Natural killer cell treated with Interleukin-12 subunit alpha and Interleukin-12 subunit beta and Interleukin-15 and Interleukin-18, amount 100 ng/mL, for 72 hours (primary cell): ENCODE measurements at regions not wholly inside any gene's neighbourhood (a gene's known extent, or its start where the extent isn't known, plus 50 kb on each side); places are given as distances from the start of the nearest gene placed in this dataset.

Experiments
- ATAC-seq, 2 donors: fragments of 150-1000 bp; cut with Tn5 transposase in 1 of 2; sonication (Bioruptor Pico), chemical (Tn5 transposase) in 1 of 2; 2 replicates each; pipeline ENCODE4 v1.10.0; 2021
- DNase-seq: peaks from one replicate; pipeline ENCODE4 v3.0.0; 2022; ENCODE audit warnings: low spot score
- H3K27ac Mint-ChIP-seq, 2 donors: 1 replicate in 1 of 2; 2 replicates in 1 of 2; pipeline ENCODE4 v1.8.0; 2022; ENCODE audit warnings: mixed read lengths in 2 of 2, mild to moderate bottlenecking in 1 of 2, moderate library complexity in 1 of 2
- H3K27me3 Mint-ChIP-seq, 2 donors: 1 replicate in 1 of 2; 2 replicates in 1 of 2; pipeline ENCODE4 v1.8.0; 2022; ENCODE audit warnings: mixed read lengths in 2 of 2
- H3K36me3 Mint-ChIP-seq: one replicate; pipeline ENCODE4 v1.8.0; 2022; ENCODE audit warnings: mixed read lengths
- H3K4me1 Mint-ChIP-seq, 2 donors: 1 replicate in 1 of 2; 2 replicates in 1 of 2; pipeline ENCODE4 v1.8.0; 2022; ENCODE audit warnings: low read depth in 2 of 2, mixed read lengths in 2 of 2, mild to moderate bottlenecking in 1 of 2
- H3K4me3 Mint-ChIP-seq: one replicate; pipeline ENCODE4 v1.8.0; 2022; ENCODE audit warnings: mixed read lengths
- H3K9me3 Mint-ChIP-seq: 2 replicates; pipeline ENCODE4 v1.8.0; 2022; ENCODE audit warnings: mixed read lengths

GRCh38 chr18:79610461-79611039 is 69.1 kb upstream of the CTDP1 start:
- no peaks in the 10 kb centered on the region for H3K27me3 Mint-ChIP-seq
- ATAC-seq (no peak), DNase-seq (peak; percentile 23)
- no peak overlapping the region for H3K4me3 Mint-ChIP-seq
- no peak overlapping the region for H3K27ac Mint-ChIP-seq
- H3K4me1 Mint-ChIP-seq: no peaks in the 10 kb centered on the region
- H3K36me3 Mint-ChIP-seq: no peaks in the 10 kb centered on the region
- H3K9me3 Mint-ChIP-seq: no peaks in the 10 kb centered on the region

- no peak overlapping the region for H3K4me3 Mint-ChIP-seq
Measured at GRCh38 chr18:79611040-79611681, 68.4 kb upstream of the CTDP1 start.

GRCh38 chr18:79612291-79613108 is 67.1 kb upstream of the CTDP1 start:
- ATAC-seq (peak in 1 of 2 donors; percentile 11), DNase-seq (peak; percentile 25)
- Mint-ChIP-seq H3K9me3 (no peaks in the 10 kb centered on the region), H3K27me3 (no peaks in the 10 kb centered on the region), H3K36me3 (no peaks in the 10 kb centered on the region), H3K4me3 (no peak overlapping the region), H3K4me1 (no peaks in the 10 kb centered on the region), H3K27ac (no peak overlapping the region)

More at GRCh38 chr18:79611040-79611681, 68.4 kb upstream of the CTDP1 start:
- Mint-ChIP-seq H3K4me1 (no peaks in the 10 kb centered on the region), H3K27me3 (no peaks in the 10 kb centered on the region), H3K27ac (no peak overlapping the region), H3K36me3 (no peaks in the 10 kb centered on the region), H3K9me3 (no peaks in the 10 kb centered on the region)
- DNase-seq: peak; percentile 44
- no peak for ATAC-seq

- Mint-ChIP-seq H3K4me3 (no peak overlapping the region), H3K4me1 (no peaks in the 10 kb centered on the region), H3K27me3 (no peaks in the 10 kb centered on the region), H3K9me3 (no peaks in the 10 kb centered on the region), H3K36me3 (no peaks in the 10 kb centered on the region), H3K27ac (no peak overlapping the region)
- no peak for ATAC-seq
- peak; percentile 60 for DNase-seq
Measured at GRCh38 chr18:79613186-79613931, 66.2 kb upstream of the CTDP1 start.

- no peak overlapping the region for H3K4me3 Mint-ChIP-seq
- ATAC-seq: no peak
- no peaks in the 10 kb centered on the region for H3K9me3 Mint-ChIP-seq
- H3K36me3 Mint-ChIP-seq: no peaks in the 10 kb centered on the region
- DNase-seq: peak; percentile 41
- no peak overlapping the region for H3K27ac Mint-ChIP-seq
- no peaks in the 10 kb centered on the region for H3K27me3 Mint-ChIP-seq
- H3K4me1 Mint-ChIP-seq: no peaks in the 10 kb centered on the region
Measured at GRCh38 chr18:79614211-79614955, 65.2 kb upstream of the CTDP1 start.

GRCh38 chr18:79615091-79615490 is 64.5 kb upstream of the CTDP1 start:
- no peaks in the 10 kb centered on the region for H3K9me3 Mint-ChIP-seq
- H3K27ac Mint-ChIP-seq: no peak overlapping the region
- no peaks in the 10 kb centered on the region for H3K4me1 Mint-ChIP-seq
- no peaks in the 10 kb centered on the region for H3K27me3 Mint-ChIP-seq
- ATAC-seq: no peak
- H3K36me3 Mint-ChIP-seq: no peaks in the 10 kb centered on the region
- no peak overlapping the region for H3K4me3 Mint-ChIP-seq
- DNase-seq: peak; percentile 10

- H3K9me3 Mint-ChIP-seq: no peaks in the 10 kb centered on the region
- no peaks in the 10 kb centered on the region for H3K4me1 Mint-ChIP-seq
- H3K27ac Mint-ChIP-seq: no peak overlapping the region
- H3K27me3 Mint-ChIP-seq: no peaks in the 10 kb centered on the region
- no peak overlapping the region for H3K4me3 Mint-ChIP-seq
- DNase-seq (peak; percentile 40), ATAC-seq (no peak)
- no peaks in the 10 kb centered on the region for H3K36me3 Mint-ChIP-seq
Measured at GRCh38 chr18:79615586-79615985, 64.0 kb upstream of the CTDP1 start.

- Mint-ChIP-seq H3K36me3 (no peaks in the 10 kb centered on the region), H3K27me3 (no peaks in the 10 kb centered on the region), H3K4me1 (no peaks in the 10 kb centered on the region), H3K9me3 (no peaks in the 10 kb centered on the region), H3K27ac (no peak overlapping the region), H3K4me3 (no peak overlapping the region)
- DNase-seq (peak; percentile 56), ATAC-seq (peak in 1 of 2 donors; percentile 15)
Measured at GRCh38 chr18:79616651-79617510, 62.7 kb upstream of the CTDP1 start.

- no peaks in the 10 kb centered on the region for H3K4me1 Mint-ChIP-seq
- no peak overlapping the region for H3K27ac Mint-ChIP-seq
- DNase-seq: peak; percentile 57
- no peak overlapping the region for H3K4me3 Mint-ChIP-seq
- H3K36me3 Mint-ChIP-seq: no peaks in the 10 kb centered on the region
- no peaks in the 10 kb centered on the region for H3K27me3 Mint-ChIP-seq
- H3K9me3 Mint-ChIP-seq: no peaks in the 10 kb centered on the region
- ATAC-seq: no peak
Measured at GRCh38 chr18:79617511-79618500, 61.8 kb upstream of the CTDP1 start.

- H3K9me3 Mint-ChIP-seq: no peaks in the 10 kb centered on the region
- DNase-seq: peak; percentile 34
- H3K27ac Mint-ChIP-seq: no peak overlapping the region
- peaks cover 8 to 12% of the 10 kb centered on the region in 2 donors for H3K27me3 Mint-ChIP-seq
- H3K4me1 Mint-ChIP-seq: no peaks in the 10 kb centered on the region
- no peak overlapping the region for H3K4me3 Mint-ChIP-seq
- H3K36me3 Mint-ChIP-seq: no peaks in the 10 kb centered on the region
- ATAC-seq: no peak
Measured at GRCh38 chr18:79620576-79621165, 58.9 kb upstream of the CTDP1 start.

- no peak overlapping the region for H3K27ac Mint-ChIP-seq
- H3K27me3 Mint-ChIP-seq: peaks cover 9 to 14% of the 10 kb centered on the region in 2 donors
- H3K9me3 Mint-ChIP-seq: no peaks in the 10 kb centered on the region
- no peaks in the 10 kb centered on the region for H3K36me3 Mint-ChIP-seq
- peak; percentile 58 for DNase-seq
- no peak for ATAC-seq
- H3K4me1 Mint-ChIP-seq: no peaks in the 10 kb centered on the region
- no peak overlapping the region for H3K4me3 Mint-ChIP-seq
Measured at GRCh38 chr18:79621501-79621900, 58.1 kb upstream of the CTDP1 start.
